Neural cell (in vitro differentiated cells): ENCODE measurements at regions not wholly inside any gene's neighbourhood (a gene's known extent, or its start where the extent isn't known, plus 50 kb on each side); places are given as distances from the start of the nearest gene placed in this dataset.

ENCODE experiments used
- EP300 ChIP-seq: fragments of 450-650 bp; conservative IDR thresholded peaks from 2 replicates; pipeline ENCODE4 v1.6.1; 2014; ENCODE audit warnings: antibody characterized with exemption, mild to moderate bottlenecking, moderate library complexity; ENCODE audit not compliant: poor library complexity, severe bottlenecking
- EZH2 ChIP-seq: fragments of 200-600, 300-800 bp; shearing (Covaris generic), sonication (generic); IDR thresholded peaks from 2 replicates; pipeline ENCODE4 v1.6.1; 2014; ENCODE audit warnings: antibody characterized with exemption, low read length, borderline replicate concordance, mild to moderate bottlenecking; ENCODE audit not compliant: insufficient read depth, poor library complexity, severe bottlenecking
- POLR2AphosphoS5 ChIP-seq: IDR thresholded peaks from 2 replicates; pipeline ENCODE4 v1.6.1; 2012
- TAF1 ChIP-seq: IDR thresholded peaks from 2 replicates; pipeline ENCODE4 v1.6.1; 2012; ENCODE audit warnings: low read depth
- TF ChIP-seq, protein P1 (sequence below): fragments of 450-650 bp; IDR thresholded peaks from 2 replicates; pipeline ENCODE4 v1.5.1; 2014; ENCODE audit warnings: antibody characterized with exemption, mild to moderate bottlenecking, moderate library complexity; ENCODE audit not compliant: poor library complexity, severe bottlenecking

DNA sequence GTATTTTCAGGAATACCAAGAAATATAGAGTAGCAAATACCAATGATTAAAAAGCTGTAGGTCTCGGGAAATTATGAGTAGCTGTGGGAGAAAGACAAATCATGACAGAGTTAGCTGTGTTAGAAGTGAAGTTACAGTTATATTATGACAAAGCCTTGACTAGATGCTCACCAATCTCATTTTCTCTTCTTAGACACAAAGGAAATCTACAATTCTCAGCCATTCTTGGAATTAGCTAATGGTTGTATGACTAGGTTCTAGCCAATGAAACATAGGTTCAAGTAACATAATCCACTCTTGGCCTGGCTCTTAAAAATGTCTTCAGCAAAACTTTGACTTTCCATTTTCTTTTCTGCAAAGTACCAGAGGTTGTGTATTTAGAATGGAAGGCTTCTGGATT is 228.8 kb upstream of the MTPN start:
- TF ChIP-seq, protein P1, sequence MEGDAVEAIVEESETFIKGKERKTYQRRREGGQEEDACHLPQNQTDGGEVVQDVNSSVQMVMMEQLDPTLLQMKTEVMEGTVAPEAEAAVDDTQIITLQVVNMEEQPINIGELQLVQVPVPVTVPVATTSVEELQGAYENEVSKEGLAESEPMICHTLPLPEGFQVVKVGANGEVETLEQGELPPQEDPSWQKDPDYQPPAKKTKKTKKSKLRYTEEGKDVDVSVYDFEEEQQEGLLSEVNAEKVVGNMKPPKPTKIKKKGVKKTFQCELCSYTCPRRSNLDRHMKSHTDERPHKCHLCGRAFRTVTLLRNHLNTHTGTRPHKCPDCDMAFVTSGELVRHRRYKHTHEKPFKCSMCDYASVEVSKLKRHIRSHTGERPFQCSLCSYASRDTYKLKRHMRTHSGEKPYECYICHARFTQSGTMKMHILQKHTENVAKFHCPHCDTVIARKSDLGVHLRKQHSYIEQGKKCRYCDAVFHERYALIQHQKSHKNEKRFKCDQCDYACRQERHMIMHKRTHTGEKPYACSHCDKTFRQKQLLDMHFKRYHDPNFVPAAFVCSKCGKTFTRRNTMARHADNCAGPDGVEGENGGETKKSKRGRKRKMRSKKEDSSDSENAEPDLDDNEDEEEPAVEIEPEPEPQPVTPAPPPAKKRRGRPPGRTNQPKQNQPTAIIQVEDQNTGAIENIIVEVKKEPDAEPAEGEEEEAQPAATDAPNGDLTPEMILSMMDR = no peak
- TF ChIP-seq EZH2 (no peak), TAF1 (no peak), EP300 (no peak), POLR2AphosphoS5 (no peak)
